HCEC 1CT (cell line): ENCODE measurements at regions not wholly inside any gene's neighbourhood (a gene's known extent, or its start where the extent isn't known, plus 50 kb on each side); places are given as distances from the start of the nearest gene placed in this dataset.
A peak's percentile ranks its signal among the peaks of the same experiment; 100 is the strongest.
"Not testable (repeated sequence)": the region's sequence is repeated elsewhere in the genome, so short reads cannot be mapped to it uniquely, and the experiment has no call there.

Experiments used
- DNase-seq: peaks from one replicate; pipeline ENCODE4 v3.0.0-alpha.2; 2017

- no peak for DNase-seq
Measured at GRCh38 chr4:107467461-107467860, 252.6 kb downstream of the PAPSS1 start.

GRCh38 chr4:107458194-107458593 lies 261.8 kb downstream of the PAPSS1 start:
- DNase-seq = no peak

GRCh38 chr4:107453987-107454386 lies 266.0 kb downstream of the PAPSS1 start:
- DNase-seq = no peak

- no peak for DNase-seq
Measured at GRCh38 chr4:107452717-107453630, 267.1 kb downstream of the PAPSS1 start.

DNA sequence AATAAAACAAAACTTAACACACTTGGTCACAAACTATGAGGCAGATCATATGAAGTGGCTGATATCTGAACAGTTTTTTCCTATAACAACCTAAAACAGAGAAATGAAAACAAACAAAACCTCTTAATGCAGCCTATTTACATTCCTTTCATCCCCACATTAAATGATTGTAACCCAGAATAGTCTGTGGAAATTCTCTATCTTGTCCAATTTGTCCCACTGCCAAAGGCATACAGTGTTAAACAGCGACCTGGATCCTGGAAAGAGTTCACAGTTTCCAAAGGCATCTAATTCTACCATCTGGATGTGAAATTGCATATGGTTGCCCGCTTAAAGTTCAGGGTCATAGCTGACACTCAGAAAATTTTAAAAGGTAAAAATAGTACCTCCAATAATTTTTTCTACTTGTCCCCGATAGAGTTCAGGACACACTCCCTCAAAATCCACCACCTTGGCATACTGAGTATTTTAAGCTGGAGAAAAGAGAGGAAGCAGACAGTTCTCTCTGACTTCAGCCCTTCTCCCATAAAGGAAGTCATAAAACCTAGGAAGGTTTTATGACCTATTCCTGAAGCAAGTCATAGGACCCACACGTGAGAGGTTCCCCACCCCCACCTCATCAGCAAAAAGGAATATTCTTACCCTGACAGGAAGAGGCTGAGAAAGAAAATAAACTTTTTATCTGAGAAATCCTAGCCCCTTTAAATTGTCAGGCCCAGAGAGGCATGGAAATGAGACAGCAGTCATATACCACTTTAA lies 270.2 kb downstream of the PAPSS1 start:
- DNase-seq = no peak

- DNase-seq = no peak
Measured at GRCh38 chr4:107442538-107443111, 277.4 kb downstream of the PAPSS1 start.

DNA sequence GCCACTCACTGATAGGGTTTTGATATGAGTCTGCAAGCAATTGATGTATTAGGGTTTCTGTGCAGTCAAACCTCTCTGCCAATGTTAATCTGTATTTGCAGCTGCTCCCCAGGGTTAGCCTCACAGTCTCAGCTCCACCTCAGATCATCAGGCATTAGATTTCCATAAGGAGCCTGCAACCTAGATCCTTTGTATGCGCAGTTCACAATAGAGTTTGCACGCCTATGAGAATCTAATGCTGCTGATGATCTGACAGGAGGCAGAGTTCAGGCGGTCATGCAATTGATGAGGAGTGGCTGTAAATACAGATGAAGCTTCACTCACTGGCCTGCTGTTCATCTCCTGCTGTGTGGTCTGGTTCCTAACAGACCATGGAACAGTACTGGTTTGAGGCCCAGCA lies 280.6 kb downstream of the PAPSS1 start:
- DNase-seq = no peak

GRCh38 chr4:107436471-107436870 lies 283.6 kb downstream of the PAPSS1 start:
- not testable (repeated sequence) for DNase-seq

- DNase-seq = no peak
Measured at GRCh38 chr4:107432451-107432850, 287.6 kb downstream of the PAPSS1 start.

DNA sequence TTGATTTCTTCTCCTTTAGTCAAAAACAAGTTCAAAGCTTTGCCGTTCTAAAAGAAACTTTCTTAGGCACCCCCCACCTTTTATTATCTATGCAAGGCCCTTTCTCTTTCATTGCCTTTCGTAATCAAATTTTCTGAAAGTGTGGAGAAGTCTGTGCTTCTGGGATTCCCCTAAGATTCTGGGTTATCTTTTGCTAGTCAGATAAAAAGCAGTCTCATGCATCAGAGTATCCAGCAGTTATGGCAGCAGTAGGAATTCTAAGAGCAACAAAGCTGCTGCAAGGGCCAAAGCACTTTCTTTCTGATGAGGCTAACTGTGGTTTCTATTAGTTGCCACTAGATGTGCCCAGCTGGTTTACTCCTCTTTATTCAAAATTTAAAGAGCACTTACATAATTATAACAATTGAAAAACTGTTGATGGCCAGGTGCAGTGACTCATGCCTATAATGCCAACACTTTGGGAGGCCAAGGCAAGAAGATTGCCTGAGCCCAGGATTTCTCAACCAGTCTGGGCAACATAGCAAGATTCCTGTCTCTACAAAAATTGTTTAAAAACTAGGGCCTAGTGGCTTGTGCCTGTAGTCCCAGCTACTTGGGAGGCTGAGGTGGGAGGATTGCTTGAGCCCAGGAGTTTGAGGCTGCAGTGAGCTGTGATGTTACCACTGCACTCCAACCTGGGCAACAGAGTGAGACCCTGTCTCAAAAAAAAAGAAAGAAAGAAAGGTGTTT lies 296.2 kb downstream of the PAPSS1 start:
- no peak for DNase-seq

DNA sequence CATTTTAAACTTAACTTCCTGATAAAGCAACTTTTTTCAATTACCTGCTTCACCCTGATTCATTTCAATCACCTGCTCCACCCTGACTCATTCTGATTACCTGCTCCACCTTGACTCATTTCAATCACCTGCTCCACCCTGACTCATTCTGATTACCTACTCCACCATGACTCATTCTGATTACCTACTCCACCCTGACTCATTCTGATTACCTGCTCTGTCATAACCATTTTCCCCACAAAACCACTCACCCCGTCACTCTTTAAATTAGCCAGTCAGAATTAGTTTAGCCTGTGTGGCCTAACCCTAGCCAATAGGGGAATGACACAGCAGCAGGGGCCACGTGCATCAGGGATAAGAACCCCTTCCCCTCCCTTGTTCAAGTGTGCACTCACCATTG lies 300.5 kb downstream of the PAPSS1 start:
- DNase-seq = not testable (repeated sequence)

- DNase-seq = no peak
Measured at GRCh38 chr4:107419052-107419451, 301.0 kb downstream of the PAPSS1 start.

GRCh38 chr4:107415490-107415889 lies 304.5 kb downstream of the PAPSS1 start:
- not testable (repeated sequence) for DNase-seq

GRCh38 chr4:107409872-107410271 lies 310.2 kb downstream of the PAPSS1 start:
- not testable (repeated sequence) for DNase-seq

GRCh38 chr4:107408968-107409367 lies 311.1 kb downstream of the PAPSS1 start:
- DNase-seq = no peak

- no peak for DNase-seq
Measured at GRCh38 chr4:107404591-107405300, 315.3 kb downstream of the PAPSS1 start.

- no peak for DNase-seq
Measured at GRCh38 chr4:107402291-107402690, 317.7 kb downstream of the PAPSS1 start.

DNA sequence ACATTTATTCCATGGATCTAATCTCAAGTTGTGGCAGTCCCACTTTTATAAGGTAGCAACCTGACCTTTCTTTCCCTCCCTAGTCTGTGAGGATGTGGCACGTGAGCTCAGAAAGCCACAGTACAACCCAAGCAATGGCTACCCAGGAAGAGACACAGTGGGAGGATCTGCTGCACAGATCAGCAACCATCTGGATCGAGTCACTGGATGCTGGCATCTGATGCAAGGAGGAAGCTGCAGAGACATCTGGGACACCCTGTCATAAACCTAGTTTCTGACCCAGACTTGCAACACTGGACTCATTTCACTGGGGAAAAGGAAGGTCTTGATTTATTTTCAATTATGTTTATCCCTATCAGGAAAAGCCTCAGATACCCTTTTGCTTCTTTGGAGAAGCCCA lies 327.1 kb downstream of the PAPSS1 start:
- peak; percentile 60 for DNase-seq

DNA sequence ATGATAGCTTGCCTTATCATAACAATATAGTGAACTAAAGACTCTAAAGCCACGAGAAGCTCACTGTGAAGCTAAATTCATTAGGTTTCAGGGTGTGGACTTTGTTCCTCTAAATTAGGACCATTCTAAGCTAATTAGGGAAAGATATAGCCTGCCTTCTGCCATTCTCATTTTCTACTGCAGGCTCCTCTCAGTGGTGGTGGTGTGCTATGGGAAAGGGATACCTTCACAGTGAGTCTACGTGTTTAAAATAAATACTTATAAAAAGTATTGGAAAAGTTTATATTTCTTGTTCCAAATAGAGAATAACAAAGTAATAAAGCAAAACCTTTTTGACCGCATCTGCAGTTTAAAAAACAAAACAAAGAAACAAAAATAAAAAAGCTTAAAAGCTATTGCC lies 327.7 kb downstream of the PAPSS1 start:
- DNase-seq = no peak

DNA sequence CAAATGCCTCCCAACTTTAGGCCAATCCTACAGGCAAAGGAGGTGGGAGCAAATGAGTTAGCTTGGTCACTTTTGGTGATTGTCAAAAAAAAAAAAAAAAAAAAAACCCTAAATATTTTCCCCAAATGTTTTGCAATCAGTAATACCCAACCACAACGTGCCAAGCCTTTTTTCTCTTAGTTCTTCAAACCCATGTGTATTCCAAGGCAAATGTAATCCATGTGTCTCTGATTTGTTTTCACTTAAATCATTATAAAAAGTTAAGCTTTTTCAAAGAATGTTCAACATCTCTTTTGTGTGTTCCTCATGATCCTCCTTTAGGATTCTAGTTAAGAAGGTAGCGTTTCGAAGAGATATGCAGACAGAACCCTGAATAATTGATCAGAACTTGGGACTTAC lies 328.4 kb downstream of the PAPSS1 start:
- DNase-seq = no peak

DNA sequence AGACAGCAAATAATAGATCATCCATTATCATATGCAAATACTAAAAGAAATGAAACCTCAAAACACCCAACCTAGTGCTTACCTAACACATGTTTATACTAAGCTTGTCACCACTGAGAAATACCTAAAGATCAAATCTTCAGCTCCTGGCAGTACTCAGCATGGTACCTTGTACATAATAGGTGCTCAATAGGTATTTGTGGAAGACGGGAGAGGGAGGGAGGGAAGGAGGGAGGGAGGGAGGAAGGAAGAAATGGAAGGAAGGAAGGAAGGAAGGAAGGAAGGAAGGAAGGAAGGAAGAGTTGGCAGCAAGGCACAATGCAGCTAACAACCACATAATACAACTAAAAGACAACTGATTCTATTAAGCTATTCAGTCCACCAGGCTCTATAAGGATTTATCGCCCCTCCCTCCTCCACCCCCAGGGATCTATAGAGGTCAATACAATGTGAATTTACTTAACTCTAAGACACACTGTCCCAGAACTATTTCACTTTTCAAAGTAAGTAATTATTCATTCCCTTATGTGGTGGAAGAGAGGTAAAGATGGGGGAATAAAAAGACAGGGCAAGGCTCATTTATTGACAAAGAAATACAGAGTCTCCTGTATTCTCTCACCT lies 328.9 kb downstream of the PAPSS1 start:
- DNase-seq = no peak

GRCh38 chr4:107389965-107390364 lies 330.1 kb downstream of the PAPSS1 start:
- no peak for DNase-seq
